GM21529 (cell line): ENCODE measurements at regions not wholly inside any gene's neighbourhood (a gene's known extent, or its start where the extent isn't known, plus 50 kb on each side); places are given as distances from the start of the nearest gene placed in this dataset.

Experiments
- ATAC-seq: cut with Tn5 transposase; IDR thresholded peaks from one replicate; pipeline ENCODE4 v1.9.1; 2021; ENCODE audit not compliant: unreplicated experiment

DNA sequence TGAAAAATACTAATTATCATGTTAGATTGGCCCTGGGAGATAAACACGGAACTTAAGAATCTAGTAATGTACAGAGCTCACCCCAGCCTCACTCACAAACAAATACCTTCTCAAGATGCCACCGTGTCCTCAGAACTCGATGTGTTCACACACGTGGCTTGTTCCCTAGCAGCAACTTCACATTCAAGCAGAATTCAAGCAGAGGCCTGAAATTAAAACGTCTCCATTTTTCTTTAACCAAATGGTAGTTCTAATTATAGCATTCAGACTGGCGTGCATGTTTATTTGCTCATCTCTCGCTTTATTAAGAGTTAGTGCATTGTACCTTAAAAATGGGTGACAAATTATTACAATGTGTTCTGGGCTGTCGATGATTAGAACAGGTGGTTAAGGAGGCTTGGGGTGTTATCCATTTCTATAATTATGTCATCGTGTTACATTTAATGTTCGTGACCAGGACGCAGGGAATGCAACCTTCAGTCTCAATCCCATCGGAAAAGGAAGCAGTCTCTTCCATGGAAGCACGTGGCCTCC, 57.3 kb upstream of the SLC66A3 start:
- ATAC-seq, result no peak

DNA sequence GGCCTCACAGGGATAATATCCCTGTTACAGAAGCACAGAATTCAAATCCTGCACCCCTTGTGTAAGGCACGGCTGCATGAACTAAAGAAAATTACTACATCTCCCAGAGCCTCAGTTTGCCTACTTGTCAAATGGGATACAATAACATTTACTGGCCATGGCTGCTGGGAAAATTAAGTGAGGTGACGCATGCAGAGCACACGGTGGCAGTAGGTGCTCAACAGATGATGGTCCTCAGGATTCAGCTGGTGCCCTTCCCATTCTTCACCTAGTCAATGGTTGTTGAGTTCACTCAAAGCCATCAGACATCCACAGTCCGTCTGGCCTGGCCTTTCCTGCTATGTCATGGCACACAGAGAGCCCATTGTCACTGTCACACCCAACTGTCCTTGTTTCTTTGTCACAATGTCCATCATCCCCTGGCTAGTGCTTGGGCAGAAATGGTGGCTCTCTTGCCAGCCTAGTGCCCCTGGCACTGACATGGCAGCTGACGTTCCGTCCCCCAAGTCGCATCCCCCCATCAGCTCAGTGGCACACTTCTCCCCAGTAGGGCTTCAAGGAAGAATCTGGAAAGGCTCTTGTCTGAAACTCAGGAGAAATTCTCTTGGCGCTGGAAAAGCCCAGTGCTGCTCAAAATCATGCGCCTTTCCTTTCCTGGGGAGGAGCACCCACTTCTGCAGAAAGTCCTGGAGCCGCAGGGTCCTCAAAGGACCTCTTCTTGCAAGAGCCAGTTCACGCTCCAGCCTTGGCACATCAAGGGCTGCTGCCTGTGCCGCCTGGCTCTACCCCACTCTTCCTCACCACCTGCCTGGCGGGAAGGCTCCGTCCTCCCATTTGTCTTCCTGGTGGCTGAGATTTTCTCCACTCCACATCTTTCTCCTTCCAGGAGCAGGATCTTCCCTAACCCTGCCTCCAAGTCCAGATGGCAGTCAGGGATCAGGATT, 55.9 kb upstream of the SLC66A3 start:
- no peak for ATAC-seq

DNA sequence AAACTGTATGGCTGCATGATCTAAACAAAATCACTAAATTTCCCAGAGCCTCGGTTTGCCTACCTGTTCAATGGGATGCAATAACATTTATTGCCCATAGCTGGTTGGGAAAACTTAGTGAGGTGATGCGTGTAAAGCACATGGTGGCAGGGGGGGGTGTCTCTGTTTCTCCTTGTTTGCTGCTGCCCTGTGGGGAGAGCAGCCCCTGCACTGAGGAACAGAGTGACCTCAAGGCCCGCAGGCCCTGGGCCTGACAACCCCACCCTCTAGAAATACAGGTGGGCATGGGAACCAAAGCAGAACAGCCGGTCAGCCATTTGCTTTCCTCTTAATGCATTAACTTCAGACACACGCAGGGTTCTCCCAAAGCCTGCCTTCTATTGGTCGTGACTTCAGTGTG, 55.1 kb upstream of the SLC66A3 start:
- ATAC-seq, result no peak

DNA sequence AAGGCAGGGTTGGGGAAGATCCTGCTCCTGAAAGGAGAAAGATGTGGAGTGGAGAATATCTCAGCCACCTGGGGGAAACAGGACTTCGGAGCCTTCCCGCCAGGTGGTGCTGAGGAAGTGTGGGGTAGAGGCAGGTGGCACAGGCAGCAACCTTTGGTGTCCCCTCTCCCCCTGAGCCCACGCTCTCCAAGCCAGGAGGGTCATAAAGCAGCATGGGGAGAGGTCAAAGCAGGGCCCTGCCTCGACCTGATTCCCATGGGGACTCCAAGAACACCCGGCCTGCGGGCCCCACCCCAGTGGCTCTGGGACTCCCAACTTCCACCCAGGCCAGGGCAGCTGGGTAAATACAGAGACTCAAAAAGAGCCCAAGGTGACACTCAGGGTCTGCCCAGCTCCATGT, 54.3 kb upstream of the SLC66A3 start:
- ATAC-seq, result no peak

GRCh38 chr2:11101430-11101829, 53.8 kb upstream of the SLC66A3 start:
- no peak for ATAC-seq

DNA sequence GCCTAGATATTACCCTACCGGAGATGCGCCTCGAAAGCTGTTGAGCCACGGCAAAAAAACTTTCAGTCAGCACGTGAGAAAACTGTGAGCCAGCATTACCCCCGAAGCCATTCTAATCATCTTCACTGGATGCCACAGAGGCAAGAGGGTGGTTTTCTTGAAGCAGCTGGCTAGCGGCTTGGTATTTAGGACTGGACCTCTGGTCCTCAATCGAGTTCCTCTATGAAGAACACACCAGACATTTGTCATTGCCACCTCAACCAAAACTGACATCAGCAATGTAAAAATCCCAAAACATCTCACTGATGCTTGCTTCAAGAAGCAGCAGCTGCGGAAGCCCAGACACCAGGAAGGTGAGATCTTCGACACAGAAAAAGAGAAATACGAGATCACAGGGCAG, 52.8 kb upstream of the SLC66A3 start:
- ATAC-seq, result no peak

- ATAC-seq, result no peak
These were observed 52.1 kb upstream of the SLC66A3 start for GRCh38 chr2:11102956-11103860.

- peak; percentile 65 for ATAC-seq
These were observed 51.1 kb upstream of the SLC66A3 start for GRCh38 chr2:11103984-11104793.

- ATAC-seq, result no peak
These were observed 50.2 kb upstream of the SLC66A3 start for GRCh38 chr2:11104794-11105660.
